Activated naive CD8-positive, alpha-beta T cell treated with anti-CD3 and anti-CD28 coated beads for 36 hours (primary cell): ENCODE measurements at regions not wholly inside any gene's neighbourhood (a gene's known extent, or its start where the extent isn't known, plus 50 kb on each side); places are given as distances from the start of the nearest gene placed in this dataset.
"Not testable (repeated sequence)": the region's sequence is repeated elsewhere in the genome, so short reads cannot be mapped to it uniquely, and the experiment has no call there.

ENCODE experiments used
- DNase-seq: peaks from one replicate; pipeline ENCODE4 v3.0.0; 2021
- H3K27ac Mint-ChIP-seq: one replicate; pipeline ENCODE4 v1.8.0; 2022; ENCODE audit warnings: mild to moderate bottlenecking, moderate library complexity, mixed read lengths
- H3K27me3 Mint-ChIP-seq: one replicate; pipeline ENCODE4 v1.8.0; 2022; ENCODE audit warnings: mild to moderate bottlenecking, mixed read lengths
- H3K36me3 Mint-ChIP-seq: one replicate; pipeline ENCODE4 v1.8.0; 2021; ENCODE audit warnings: mild to moderate bottlenecking, mixed read lengths
- H3K4me1 Mint-ChIP-seq: one replicate; pipeline ENCODE4 v1.8.0; 2021; ENCODE audit warnings: mixed read lengths
- H3K4me3 Mint-ChIP-seq: one replicate; pipeline ENCODE4 v1.8.0; 2022; ENCODE audit warnings: mild to moderate bottlenecking, moderate library complexity, mixed read lengths
- H3K9me3 Mint-ChIP-seq: one replicate; pipeline ENCODE4 v1.8.0; 2022; ENCODE audit warnings: mixed read lengths

DNA sequence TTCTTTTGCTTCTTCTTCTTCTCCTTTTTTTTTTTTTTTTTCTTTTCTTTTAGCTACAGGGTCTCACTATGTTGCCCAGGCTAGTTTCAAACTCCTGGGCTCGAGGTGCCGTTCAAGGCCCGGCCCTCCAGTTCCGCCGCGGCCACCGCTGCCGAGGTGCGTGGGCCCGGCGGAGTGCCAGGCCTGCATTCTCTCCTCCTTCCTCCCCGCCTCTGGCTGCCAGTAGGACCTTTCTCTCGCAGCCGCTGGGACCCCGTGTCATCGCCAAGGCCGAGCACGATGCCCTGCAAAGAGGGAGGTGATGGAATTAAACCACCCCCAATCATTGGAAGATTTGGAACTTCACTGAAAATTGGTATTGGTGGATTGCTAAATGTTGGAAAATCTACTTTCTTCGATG, 195.8 kb downstream of the CDRT15L2 start:
- Mint-ChIP-seq H3K27ac (no peak overlapping the region), H3K4me3 (no peak overlapping the region), H3K4me1 (no peaks in the 10 kb centered on the region), H3K36me3 (no peaks in the 10 kb centered on the region), H3K9me3 (no peaks in the 10 kb centered on the region), H3K27me3 (no peaks in the 10 kb centered on the region)
- no peak for DNase-seq

DNA sequence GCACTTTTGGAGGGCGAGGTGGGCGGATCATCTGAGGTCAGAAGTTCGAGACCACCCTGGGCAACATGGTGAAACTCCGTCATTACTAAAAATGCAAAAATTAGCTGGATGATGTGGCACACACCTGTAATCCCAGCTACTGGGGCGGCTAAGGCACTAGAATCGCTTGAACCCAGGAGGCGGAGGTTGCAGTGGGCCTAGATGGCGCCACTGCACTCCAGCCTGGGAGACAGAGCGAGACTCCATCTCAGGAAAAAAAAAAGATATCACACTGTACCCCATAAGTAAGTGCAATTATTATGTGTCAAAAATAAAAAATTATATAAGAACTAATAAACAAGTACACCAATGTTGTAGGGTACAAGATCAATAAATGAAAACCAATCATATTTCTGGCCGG, 200.0 kb downstream of the CDRT15L2 start:
- Mint-ChIP-seq H3K36me3 (no peaks in the 10 kb centered on the region), H3K27me3 (peaks cover 14% of the 10 kb centered on the region), H3K4me1 (no peaks in the 10 kb centered on the region), H3K9me3 (no peaks in the 10 kb centered on the region), H3K27ac (no peak overlapping the region), H3K4me3 (no peak overlapping the region)
- DNase-seq, result no peak

DNA sequence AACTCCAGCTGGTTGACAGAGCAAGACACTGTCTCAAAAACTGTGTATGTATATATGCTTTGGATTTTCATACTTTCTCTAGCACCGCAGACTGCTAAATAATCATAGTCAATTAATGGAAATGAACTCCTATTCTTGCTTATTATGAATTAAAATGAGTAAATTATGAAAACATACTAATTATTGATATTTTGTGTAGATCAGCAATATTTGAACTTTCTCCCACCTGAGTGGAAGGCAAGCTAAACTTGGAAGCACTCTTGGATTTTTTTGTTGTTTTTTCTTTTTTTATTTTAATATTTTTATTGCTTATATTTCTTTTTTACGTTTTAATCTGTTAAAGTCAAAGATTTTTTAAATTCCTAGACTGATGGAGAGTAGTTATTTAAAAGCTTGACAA, 201.7 kb downstream of the CDRT15L2 start:
- no peak overlapping the region for H3K4me3 Mint-ChIP-seq
- peaks cover 18% of the 10 kb centered on the region for H3K27me3 Mint-ChIP-seq
- no peak for DNase-seq
- no peaks in the 10 kb centered on the region for H3K9me3 Mint-ChIP-seq
- no peaks in the 10 kb centered on the region for H3K4me1 Mint-ChIP-seq
- no peak overlapping the region for H3K27ac Mint-ChIP-seq
- H3K36me3 Mint-ChIP-seq, result no peaks in the 10 kb centered on the region

DNA sequence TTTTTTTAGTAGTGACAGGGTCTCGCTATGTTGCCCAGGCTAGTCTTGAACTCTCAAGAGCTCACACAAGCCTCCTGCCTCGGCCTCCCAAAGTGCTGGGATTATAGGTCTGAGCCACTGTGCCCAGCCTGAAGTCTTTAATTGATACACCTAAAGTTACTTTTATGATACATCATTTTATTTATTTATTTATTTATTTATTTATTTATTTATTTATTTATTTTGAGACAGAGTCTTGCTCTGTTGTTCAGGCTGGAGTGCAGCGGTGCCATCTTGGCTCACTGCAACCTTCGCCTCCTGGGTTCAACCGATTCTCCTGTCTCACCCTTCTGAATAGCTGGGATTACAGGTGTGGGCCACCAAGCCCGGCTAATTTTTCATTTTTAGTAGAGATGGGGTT, 202.3 kb downstream of the CDRT15L2 start:
- not testable (repeated sequence) for DNase-seq, H3K4me3 Mint-ChIP-seq, H3K9me3 Mint-ChIP-seq, H3K27ac Mint-ChIP-seq, H3K36me3 Mint-ChIP-seq, H3K4me1 Mint-ChIP-seq
- H3K27me3 Mint-ChIP-seq, result peaks cover 18% of the 10 kb centered on the region

DNA sequence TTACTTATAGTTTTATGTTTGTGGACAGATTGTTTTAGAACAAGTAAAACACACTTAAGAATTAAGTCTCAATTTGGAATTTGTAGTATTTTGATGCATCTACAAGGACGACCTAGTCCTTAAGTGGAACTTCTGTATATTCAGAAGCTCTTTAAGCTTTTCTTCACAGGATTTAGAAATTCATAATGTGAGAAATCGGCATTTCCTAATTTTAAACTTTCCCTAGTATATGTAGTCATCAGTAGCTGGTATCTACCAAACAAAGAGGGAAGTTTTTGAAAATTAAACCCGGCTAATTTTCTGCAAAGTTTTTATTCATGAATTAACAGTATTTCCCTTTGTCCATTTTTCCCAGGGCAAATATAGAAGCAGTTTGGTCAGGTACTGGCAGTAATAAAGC, 203.6 kb downstream of the CDRT15L2 start:
- H3K27ac Mint-ChIP-seq, result no peak overlapping the region
- H3K27me3 Mint-ChIP-seq, result peaks cover 18% of the 10 kb centered on the region
- no peaks in the 10 kb centered on the region for H3K9me3 Mint-ChIP-seq
- H3K4me1 Mint-ChIP-seq, result no peaks in the 10 kb centered on the region
- no peak for DNase-seq
- H3K4me3 Mint-ChIP-seq, result no peak overlapping the region
- no peaks in the 10 kb centered on the region for H3K36me3 Mint-ChIP-seq

DNA sequence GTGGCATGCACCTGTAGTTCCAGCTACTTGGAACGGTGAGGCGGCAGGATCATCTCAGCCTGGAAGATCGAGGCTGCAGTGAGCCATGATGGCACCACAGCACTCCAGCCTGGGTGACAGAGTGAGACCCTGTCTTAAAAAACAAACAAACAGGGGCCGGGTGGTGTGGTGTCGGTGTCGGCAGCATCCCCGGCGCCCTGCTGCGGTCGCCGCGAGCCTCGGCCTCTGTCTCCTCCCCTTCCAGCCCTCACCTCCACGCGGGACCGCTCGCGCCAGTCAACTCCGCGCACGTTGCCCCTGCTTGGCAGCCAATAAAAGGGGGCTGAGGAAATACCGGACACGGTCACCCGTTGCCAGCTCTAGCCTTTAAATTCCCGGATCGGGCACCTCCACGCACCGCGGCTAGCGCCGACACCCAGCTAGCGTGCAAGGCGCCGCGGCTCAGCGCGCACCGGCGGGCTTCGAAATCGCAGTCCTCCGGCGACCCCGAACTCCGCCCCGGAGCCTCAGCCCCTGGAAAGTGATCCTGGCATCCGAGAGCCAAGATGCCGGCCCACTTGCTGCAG, 204.7 kb downstream of the CDRT15L2 start:
- Mint-ChIP-seq H3K9me3 (no peaks in the 10 kb centered on the region), H3K4me1 (no peaks in the 10 kb centered on the region), H3K4me3 (no peak overlapping the region), H3K27me3 (peaks cover 18% of the 10 kb centered on the region), H3K36me3 (no peaks in the 10 kb centered on the region), H3K27ac (no peak overlapping the region)
- no peak for DNase-seq

DNA sequence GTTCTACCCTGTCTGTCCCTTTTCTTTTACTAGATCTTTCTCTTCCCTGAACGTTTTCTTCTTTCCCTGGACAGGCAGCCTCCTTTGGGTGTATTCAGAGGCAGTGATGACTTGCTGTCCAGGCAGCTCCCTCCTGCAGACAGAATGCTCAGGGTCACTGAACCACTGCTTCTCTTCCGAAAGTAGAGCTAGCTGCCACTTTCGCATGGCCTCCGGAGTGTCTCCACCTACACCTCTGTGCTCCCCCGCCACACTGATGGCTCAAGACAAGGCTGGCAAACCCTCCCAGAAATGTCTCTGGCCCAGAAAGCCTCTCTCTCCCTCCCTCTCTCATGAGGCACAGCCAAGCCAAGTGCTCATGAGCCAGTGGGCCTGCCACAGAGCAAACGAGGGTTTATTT, 207.8 kb downstream of the CDRT15L2 start:
- Mint-ChIP-seq H3K27ac (no peak overlapping the region), H3K4me1 (no peaks in the 10 kb centered on the region), H3K36me3 (no peaks in the 10 kb centered on the region), H3K27me3 (peaks cover 18% of the 10 kb centered on the region), H3K4me3 (no peak overlapping the region), H3K9me3 (no peaks in the 10 kb centered on the region)
- DNase-seq, result no peak

DNA sequence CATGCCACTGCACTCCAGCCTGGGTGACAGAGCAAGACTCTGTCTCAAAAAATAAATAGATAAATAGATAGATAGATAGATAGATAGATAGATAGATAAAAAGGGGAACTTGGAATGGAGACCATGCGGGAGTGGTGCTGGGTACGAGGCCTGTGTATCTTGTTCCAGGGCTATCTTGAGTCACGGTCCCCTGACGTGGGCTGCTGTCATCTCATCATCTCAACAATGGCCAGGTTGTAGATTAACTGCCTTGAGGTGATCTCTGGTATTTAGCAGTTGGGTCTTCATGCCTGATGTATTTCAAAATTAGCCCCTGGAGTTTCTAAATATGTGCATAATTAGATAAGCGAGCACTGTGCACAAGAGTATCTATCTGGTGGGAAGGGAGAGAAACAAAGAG, 212.1 kb downstream of the CDRT15L2 start:
- Mint-ChIP-seq H3K36me3 (no peaks in the 10 kb centered on the region), H3K9me3 (no peaks in the 10 kb centered on the region), H3K27ac (no peak overlapping the region), H3K27me3 (no peaks in the 10 kb centered on the region), H3K4me3 (no peak overlapping the region), H3K4me1 (no peaks in the 10 kb centered on the region)
- no peak for DNase-seq

DNA sequence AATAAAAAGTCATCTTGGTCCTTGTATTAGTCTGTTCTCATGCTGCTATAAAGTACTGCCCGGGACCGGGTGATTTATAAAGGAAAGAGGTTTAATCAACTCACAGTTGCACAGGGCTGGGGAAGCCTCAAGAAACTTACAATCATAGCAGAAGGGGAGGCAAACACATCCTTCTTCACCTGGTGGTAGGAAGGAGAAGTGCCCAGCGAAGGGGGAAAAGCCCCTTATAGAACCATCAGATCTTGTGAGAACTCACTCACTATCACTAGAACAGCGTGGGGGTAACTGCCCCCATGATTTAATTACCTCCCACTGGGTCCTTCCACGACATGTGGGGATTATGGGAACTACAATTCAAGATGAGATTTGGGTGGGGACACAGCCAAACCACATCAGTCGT, 215.0 kb downstream of the CDRT15L2 start:
- H3K4me1 Mint-ChIP-seq, result peaks cover 11% of the 10 kb centered on the region
- not testable (repeated sequence) for H3K27ac Mint-ChIP-seq, H3K4me3 Mint-ChIP-seq, H3K36me3 Mint-ChIP-seq, H3K9me3 Mint-ChIP-seq, DNase-seq, H3K27me3 Mint-ChIP-seq

DNA sequence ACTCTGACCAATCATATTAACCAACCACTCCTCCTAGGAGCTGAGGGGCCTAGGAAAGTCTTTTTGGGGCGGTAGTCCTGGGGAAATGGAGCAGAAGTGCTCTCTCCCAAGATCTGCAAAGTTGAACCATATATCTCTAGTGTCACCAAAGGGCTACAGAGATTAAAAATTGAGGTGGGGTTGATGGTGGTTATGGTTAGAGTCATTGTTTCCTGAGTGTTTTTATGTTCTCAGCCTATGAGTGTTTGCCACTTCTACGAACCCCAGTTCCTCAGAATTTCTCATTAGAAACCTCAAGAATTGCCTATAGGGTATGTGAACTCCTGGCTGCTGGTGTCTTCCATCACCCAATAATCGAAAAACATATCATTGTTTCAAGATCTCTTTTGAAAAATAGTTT, 217.8 kb downstream of the CDRT15L2 start:
- Mint-ChIP-seq H3K27me3 (peaks cover 3% of the 10 kb centered on the region), H3K9me3 (no peaks in the 10 kb centered on the region), H3K4me3 (no peak overlapping the region), H3K27ac (peak overlapping the region; percentile 49), H3K36me3 (no peaks in the 10 kb centered on the region), H3K4me1 (peaks cover 11% of the 10 kb centered on the region)
- no peak for DNase-seq

DNA sequence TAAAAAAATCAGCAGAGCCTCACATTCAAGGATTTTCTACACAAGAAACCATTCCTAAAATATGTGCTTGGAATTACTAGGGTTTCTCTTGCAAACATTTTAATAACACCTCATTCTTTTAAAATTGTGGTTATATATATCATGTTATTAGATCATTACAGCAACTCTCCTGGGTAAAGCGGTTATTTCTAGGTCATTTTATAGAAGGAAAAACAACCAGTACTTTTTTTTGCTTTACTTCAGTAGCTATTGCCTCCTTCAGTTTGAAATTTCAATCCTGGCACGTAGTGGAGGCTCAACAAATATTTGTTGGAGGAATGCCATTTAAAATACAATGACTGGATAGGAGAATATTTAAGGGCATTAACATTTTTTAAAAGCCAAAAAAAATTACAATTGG, 220.6 kb downstream of the CDRT15L2 start:
- Mint-ChIP-seq H3K36me3 (no peaks in the 10 kb centered on the region), H3K4me3 (no peak overlapping the region), H3K27ac (no peak overlapping the region), H3K9me3 (no peaks in the 10 kb centered on the region), H3K27me3 (peaks cover 3% of the 10 kb centered on the region), H3K4me1 (peaks cover 11% of the 10 kb centered on the region)
- no peak for DNase-seq

DNA sequence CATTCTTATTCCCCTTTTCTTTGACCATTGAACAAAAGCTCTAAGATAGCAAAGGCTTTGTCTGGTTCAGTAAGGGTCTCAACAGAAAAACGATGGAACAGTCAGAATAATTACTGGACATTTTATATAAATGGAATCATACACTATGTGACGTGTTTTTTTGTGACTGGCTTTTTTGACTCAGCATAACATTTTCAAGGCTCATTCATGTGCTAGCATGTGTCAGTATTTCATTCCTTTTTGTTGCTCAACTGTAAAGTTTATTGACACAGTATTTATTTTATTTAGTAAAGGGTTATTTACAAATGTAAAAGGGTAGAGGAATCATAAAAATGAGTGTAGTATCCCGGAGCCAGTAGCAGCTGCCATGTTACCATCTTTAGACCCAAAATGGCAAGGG, 226.2 kb downstream of the CDRT15L2 start:
- Mint-ChIP-seq H3K27ac (no peak overlapping the region), H3K4me3 (no peak overlapping the region), H3K9me3 (peaks cover 6% of the 10 kb centered on the region), H3K27me3 (no peaks in the 10 kb centered on the region), H3K4me1 (no peaks in the 10 kb centered on the region), H3K36me3 (no peaks in the 10 kb centered on the region)
- DNase-seq, result no peak

DNA sequence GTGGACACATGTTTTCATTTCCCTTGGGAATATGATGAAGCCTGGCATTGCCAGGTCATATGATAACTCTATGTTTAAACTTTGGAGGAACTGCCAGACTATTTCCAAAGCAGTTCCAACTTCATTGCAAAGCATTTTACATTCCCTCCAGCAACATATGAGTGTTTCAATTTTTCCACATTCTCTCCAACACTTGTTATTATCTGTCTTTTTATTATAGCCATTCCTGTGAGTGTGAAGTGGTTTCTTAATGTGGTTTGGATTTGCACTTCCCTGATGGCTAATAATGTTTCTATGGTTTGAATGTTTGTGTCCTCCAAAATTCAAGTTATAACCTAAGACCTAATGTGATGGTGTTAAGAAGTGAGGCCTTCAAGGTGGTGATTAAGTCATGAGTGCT, 228.0 kb downstream of the CDRT15L2 start:
- not testable (repeated sequence) for H3K36me3 Mint-ChIP-seq, H3K27me3 Mint-ChIP-seq, H3K4me1 Mint-ChIP-seq, DNase-seq, H3K27ac Mint-ChIP-seq, H3K4me3 Mint-ChIP-seq, H3K9me3 Mint-ChIP-seq

DNA sequence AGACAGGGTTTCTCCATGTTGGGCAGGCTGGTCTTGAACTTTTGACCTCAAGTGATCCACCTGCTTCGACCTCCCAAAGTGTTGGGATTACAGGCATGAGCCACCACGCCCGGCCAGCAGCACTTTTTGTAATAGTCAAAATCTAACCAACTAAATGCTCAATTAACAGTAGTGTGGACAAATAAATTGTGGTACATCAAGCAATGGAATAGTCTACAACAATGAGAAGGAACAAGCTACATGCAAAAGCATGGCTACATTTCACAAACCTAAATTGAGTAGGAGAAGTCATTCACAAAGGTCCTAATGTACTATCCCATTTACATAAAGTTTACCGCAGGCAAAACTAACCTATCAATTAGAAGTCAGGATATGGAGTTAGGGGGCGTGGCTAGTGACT, 227.4 kb downstream of the USP22 start:
- H3K4me1 Mint-ChIP-seq, H3K36me3 Mint-ChIP-seq, H3K4me3 Mint-ChIP-seq, H3K27ac Mint-ChIP-seq, H3K9me3 Mint-ChIP-seq, DNase-seq: not testable (repeated sequence)
- peaks cover 16% of the 10 kb centered on the region for H3K27me3 Mint-ChIP-seq

DNA sequence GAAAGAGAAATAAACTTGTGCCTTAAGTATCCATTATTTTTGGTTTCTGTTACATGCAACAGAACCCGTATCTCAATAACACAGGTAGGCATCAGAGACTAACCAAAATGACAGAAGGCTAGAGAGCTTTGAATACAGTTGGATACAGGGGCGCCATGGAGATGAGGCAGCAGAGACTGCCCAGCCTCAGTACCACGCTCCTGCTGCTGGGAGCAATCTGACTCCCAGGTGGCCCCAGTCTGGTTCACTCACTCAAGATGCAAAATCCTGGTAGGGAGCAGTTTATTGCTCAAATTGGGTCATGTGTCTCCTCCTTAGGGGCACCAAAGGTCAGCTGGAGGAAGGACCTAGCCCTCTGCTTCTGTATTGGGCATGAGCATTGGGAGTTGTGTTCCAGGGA, 218.9 kb downstream of the USP22 start:
- no peaks in the 10 kb centered on the region for H3K36me3 Mint-ChIP-seq
- no peaks in the 10 kb centered on the region for H3K9me3 Mint-ChIP-seq
- H3K4me1 Mint-ChIP-seq, result no peaks in the 10 kb centered on the region
- DNase-seq, result no peak
- H3K27ac Mint-ChIP-seq, result no peak overlapping the region
- no peak overlapping the region for H3K4me3 Mint-ChIP-seq
- peaks cover 14% of the 10 kb centered on the region for H3K27me3 Mint-ChIP-seq

DNA sequence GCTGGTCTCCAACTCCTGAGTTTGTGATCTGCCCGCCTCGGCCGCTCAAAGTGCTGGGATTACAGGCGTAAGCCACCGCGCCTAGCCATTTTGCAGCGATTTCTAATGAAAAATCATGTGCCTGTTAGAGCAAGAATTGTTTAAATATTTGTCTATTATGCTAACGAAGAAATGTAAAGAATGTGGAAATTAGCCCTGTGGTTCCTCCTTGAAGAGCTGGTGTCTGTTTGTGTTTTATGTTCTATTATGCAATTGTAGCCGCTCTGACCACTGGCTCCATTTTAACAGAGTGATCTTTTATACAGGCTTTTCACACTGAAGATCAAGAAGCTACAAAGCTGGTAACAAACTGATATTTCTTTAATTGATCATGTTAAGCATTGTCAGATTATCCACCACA, 217.3 kb downstream of the USP22 start:
- Mint-ChIP-seq H3K9me3 (no peaks in the 10 kb centered on the region), H3K27ac (no peak overlapping the region), H3K4me1 (no peaks in the 10 kb centered on the region), H3K27me3 (peaks cover 17% of the 10 kb centered on the region), H3K36me3 (no peaks in the 10 kb centered on the region), H3K4me3 (no peak overlapping the region)
- no peak for DNase-seq

DNA sequence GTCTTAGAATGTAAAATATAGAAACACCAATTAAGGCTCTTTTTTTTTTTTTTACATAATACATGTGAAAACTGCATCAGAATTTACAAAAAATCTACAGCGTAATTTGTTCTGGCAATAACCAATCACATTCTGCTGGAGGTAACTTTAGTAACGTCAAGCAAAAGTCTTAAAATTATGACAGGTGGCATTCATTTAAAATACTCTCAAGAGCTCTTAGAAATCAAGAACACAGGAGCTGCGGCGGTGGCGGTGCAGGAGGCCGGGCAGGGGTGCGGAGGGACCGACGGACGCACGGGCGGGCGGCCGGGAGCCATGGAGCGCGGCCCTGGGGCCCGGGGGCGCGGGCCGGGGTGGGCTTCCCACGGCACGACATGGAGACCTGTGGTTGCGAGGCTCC, 202.4 kb downstream of the USP22 start:
- not testable (repeated sequence) for H3K4me3 Mint-ChIP-seq, H3K27ac Mint-ChIP-seq, H3K36me3 Mint-ChIP-seq, DNase-seq, H3K9me3 Mint-ChIP-seq, H3K4me1 Mint-ChIP-seq
- peaks cover 46% of the 10 kb centered on the region for H3K27me3 Mint-ChIP-seq
